RCC 7860 (cell line): ENCODE measurements at regions not wholly inside any gene's neighbourhood (a gene's known extent, or its start where the extent isn't known, plus 50 kb on each side); places are given as distances from the start of the nearest gene placed in this dataset.
"Not testable (repeated sequence)": the region's sequence is repeated elsewhere in the genome, so short reads cannot be mapped to it uniquely, and the experiment has no call there.

Source experiments
- DNase-seq: peaks from one replicate; pipeline ENCODE4 v3.0.0-alpha.2; 2015; ENCODE audit warnings: low spot score
- FAIRE-seq: peaks from 2 replicates; lab custom pipeline; 2012; peaks lifted over from hg19 to GRCh38; lab: Jason Lieb, UNC

DNA sequence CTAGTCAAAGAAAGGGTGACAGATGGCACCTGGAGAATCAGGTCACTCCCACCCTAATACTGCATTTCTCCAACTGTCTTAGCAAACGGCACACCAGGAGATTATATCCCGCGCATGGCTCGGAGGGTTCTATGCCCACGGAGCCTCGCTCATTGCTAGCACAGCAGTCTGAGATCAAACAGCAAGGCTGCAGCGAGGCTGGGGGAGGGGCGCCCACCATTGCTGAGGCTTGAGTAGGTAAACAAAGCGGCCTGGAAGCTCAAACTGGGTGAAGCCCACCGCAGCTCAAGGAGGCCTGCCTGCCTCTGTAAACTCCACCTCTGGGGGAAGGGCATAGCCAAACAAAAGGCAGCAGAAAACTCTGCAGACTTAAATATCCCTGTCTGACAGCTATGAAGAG lies 268.1 kb upstream of the GRM3 start:
- DNase-seq, FAIRE-seq: not testable (repeated sequence)

GRCh38 chr7:86372262-86372661 lies 271.4 kb upstream of the GRM3 start:
- DNase-seq: no peak
- FAIRE-seq: no peak

DNA sequence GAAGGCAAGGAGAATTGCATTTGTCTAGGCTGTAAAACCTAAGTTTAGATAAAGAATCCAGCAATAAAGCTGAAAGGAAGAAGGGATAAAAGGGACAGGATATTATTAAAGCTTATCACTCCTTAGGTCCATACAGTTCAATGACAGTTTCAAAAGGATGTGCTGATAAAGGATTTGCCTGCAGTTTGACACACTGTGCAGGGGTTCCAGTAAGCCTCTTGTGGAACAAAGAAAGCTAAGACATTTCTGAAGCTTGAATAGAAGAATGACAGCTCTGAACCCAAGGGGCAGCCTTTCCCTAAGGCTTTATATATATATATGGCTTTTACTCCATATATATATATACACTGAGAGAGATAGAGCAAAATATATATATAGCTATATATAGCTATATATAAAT lies 276.8 kb upstream of the GRM3 start:
- FAIRE-seq (no peak), DNase-seq (no peak)

- not testable (repeated sequence) for FAIRE-seq
Measured at GRCh38 chr7:86340407-86340806, 303.3 kb upstream of the GRM3 start.

GRCh38 chr7:86339051-86339450 lies 304.7 kb upstream of the GRM3 start:
- DNase-seq (no peak), FAIRE-seq (no peak)

More at GRCh38 chr7:86340407-86340806, 303.3 kb upstream of the GRM3 start:
- DNase-seq: not testable (repeated sequence)

- FAIRE-seq (no peak), DNase-seq (no peak)
Measured at GRCh38 chr7:86328801-86329433, 314.8 kb upstream of the GRM3 start.

DNA sequence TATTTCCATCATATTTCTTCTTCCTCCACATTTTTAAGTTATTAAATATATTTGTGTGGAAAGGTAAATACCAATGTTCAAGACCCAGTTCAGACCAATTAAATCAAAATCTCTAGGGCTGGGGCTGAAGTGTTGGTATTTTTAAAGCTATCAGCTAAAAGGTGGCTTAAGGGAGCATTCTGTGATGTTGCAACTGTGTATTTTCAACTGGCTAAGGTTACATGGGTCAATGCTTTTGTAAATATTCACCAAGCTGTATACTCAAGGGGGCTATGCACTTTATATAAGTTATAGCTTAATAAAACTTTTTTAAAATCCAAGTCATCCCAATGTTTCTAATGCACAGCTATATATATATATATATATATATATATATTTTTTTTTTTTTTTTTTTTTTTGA lies 316.9 kb upstream of the GRM3 start:
- FAIRE-seq: no peak
- DNase-seq: no peak

DNA sequence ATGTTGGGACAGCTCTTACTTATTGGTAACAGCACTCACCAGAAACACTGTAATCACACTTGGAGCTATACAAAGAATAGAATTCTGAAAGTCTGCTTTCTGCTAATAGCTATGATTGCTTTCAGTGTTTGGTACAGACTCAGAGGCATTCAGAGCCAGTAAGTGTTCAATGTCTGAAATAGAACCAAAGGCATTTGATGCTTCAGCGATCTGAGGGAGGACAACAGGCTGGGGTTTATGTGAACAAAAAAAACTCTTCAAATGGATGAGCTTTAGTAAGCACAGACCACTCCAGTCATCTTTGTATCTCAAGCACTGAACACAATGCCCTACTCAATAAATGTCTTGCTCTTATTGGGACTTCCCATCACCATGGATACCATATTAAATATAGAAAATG lies 322.8 kb upstream of the GRM3 start:
- FAIRE-seq (no peak), DNase-seq (no peak)

- DNase-seq (no peak), FAIRE-seq (no peak)
Measured at GRCh38 chr7:86320341-86320740, 323.4 kb upstream of the GRM3 start.

- no peak for FAIRE-seq
Measured at GRCh38 chr7:86313842-86314241, 329.9 kb upstream of the GRM3 start.

GRCh38 chr7:86301301-86301700 lies 342.4 kb upstream of the GRM3 start:
- no peak for FAIRE-seq
- DNase-seq: no peak

More at GRCh38 chr7:86313842-86314241, 329.9 kb upstream of the GRM3 start:
- DNase-seq: no peak

- no peak for DNase-seq
- no peak for FAIRE-seq
Measured at GRCh38 chr7:86295526-86295925, 348.2 kb upstream of the GRM3 start.

- DNase-seq (no peak), FAIRE-seq (no peak)
Measured at GRCh38 chr7:86282014-86282682, 361.6 kb upstream of the GRM3 start.

DNA sequence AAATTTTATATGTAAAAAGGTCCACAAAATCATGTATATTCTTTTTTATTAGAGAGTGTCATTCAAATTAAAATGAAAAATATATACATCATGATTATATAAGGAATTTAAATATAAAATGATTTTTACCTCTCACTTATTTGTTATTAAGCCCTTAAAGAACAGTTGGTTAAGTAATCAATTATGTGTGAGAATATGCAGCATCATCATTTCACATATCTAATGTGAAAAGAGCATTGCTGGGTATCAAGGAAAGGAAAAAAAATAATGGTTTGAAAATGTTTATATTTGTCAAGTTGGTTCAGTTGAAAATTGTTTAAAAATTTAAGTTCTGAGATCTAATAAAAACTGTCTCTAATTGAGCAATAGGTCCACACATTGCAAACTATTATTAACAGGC lies 363.6 kb upstream of the GRM3 start:
- FAIRE-seq: no peak
- DNase-seq: no peak

DNA sequence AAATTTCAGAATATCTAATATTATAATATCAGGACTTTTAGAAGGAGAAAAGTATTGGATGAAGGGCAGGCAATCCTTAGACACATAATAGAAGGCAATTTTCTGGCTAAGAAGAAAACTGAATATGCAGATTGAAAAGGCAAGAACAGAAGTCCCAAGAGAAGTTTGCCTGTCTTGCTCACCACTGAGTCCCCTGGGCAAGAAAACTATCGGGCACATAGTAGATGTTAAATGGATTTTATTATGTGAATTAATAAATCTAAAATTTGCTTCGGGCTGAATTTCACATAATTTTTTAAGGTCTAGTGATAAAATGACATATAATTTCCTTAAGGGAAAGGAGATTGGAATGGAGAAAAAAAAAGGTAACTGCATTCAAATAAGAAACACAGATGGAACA lies 380.9 kb upstream of the GRM3 start:
- no peak for FAIRE-seq
- DNase-seq: no peak

- no peak for FAIRE-seq
- DNase-seq: no peak
Measured at GRCh38 chr7:86257894-86258293, 385.8 kb upstream of the GRM3 start.

DNA sequence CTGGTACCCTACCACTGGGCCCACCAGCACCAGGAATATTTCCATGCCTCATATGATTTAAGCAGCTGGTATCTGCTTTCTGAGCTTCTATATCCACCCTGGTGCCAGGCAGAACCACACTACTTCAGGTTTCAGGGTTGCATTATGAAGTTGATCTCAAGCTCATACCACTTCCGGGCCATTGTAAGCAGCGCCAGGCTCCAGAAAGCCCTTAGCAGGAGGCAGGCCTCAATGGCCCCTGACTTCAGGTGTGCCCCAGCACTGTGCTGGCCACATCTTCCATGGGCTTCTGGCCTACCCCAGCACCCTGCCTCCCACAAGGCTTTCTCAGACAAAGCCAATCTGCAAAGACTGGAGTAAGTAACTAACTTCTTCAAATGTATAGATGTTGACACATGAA lies 391.3 kb upstream of the GRM3 start:
- FAIRE-seq: no peak
- DNase-seq: no peak

DNA sequence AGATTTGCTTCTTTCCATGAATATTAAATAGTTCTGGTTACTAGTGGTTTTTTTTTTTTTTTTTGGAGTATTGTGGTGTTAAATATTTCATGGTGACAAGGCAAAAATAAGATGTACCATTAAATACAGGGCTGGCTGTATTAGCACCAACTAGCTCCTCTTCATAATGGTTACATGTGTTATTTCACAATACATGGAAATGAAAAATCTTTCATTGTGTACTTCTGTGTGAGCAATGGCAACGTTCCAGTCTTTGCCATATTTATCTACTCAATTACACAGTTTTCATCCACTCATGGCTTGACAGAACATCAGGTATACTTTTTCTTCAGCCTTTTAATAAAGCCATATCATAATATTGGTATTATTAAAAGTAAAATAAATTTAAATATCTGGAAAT lies 394.7 kb upstream of the GRM3 start:
- no peak for DNase-seq
- FAIRE-seq: no peak

GRCh38 chr7:86243171-86243570 lies 400.5 kb upstream of the GRM3 start:
- no peak for DNase-seq
- no peak for FAIRE-seq

DNA sequence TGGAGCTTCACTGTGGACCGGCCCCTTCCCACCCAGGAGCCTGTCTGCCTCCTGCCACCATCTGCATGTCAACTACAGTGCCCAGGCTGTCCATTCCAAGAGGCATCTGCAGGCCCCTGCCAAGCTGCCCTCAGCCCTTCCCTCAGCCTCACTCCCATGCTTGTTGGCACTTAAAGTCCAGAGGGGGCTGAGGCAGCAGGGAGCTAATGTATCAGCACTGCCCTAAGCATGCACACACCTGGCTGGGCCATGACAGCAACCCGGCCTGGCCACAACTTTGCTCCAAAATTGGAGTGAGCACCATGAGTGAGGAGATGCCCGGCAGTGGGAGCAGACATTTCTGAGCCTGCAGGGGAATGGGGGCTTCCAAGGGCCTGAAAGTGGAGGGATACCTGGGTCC lies 417.5 kb upstream of the GRM3 start:
- no peak for FAIRE-seq
- DNase-seq: no peak

DNA sequence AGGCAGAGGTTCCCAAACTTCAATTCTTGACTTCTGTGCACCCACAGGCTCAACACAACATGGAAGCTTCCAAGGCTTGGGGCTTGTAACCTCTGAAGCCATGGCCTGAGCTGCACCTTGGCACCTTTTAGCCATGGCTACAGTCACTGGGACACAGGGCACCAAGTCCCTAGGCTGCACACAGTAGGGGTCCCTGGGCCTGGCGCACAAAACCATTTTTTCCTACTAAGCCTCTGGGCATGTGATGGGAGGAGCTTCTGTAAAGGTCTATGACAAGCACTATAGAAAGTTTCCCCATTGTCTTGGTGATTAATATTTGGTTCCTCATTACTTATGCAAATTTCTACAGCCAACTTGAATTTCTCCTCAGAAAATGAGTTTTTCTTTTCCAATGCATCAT lies 420.9 kb upstream of the GRM3 start:
- DNase-seq: no peak
- no peak for FAIRE-seq

GRCh38 chr7:86214734-86215133 lies 429.0 kb upstream of the GRM3 start:
- no peak for FAIRE-seq
- DNase-seq: no peak

DNA sequence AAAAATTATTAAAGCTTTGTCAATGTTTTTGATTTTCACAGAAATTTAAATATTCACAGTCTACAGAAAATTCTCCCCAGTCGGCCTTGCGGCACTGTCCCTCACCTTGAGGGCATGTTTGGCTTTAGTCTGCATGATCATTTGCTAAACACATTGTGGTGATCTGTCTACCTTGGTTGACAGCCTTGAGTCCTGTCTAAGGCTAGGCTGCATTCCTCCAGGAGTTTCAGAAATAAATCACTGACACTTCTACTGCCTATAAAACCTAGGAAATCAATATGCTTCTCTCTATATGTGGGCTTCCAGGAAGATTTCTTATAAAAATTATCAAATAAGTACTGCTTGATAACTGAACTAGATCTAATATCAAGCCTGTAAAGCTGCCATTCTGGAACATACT lies 430.7 kb upstream of the GRM3 start:
- no peak for FAIRE-seq
- DNase-seq: no peak
